Thyroid gland (tissue), 4 donors: ENCODE measurements at regions not wholly inside any gene's neighbourhood (a gene's known extent, or its start where the extent isn't known, plus 50 kb on each side); places are given as distances from the start of the nearest gene placed in this dataset.

ENCODE experiments used
- POLR2A ChIP-seq, 2 donors: fragments of 450-650 bp; IDR thresholded peaks; one replicate each; pipeline ENCODE4 v1.6.1; 2017; ENCODE audit warnings: antibody characterized with exemption in 2 of 2, mild to moderate bottlenecking in 2 of 2, moderate library complexity in 1 of 2
- TF ChIP-seq, protein P1 (sequence below), 6 experiments: fragments of 200-600 bp in 3 of 6; fragments of 450-650 bp in 3 of 6; sonication (generic) in 3 of 6; IDR thresholded peaks; one replicate each; pipeline ENCODE4 v1.5.1; 2016 to 2019; ENCODE audit warnings: antibody characterized with exemption in 6 of 6, mild to moderate bottlenecking in 2 of 6, inconsistent platforms in 1 of 6, moderate library complexity in 1 of 6

DNA sequence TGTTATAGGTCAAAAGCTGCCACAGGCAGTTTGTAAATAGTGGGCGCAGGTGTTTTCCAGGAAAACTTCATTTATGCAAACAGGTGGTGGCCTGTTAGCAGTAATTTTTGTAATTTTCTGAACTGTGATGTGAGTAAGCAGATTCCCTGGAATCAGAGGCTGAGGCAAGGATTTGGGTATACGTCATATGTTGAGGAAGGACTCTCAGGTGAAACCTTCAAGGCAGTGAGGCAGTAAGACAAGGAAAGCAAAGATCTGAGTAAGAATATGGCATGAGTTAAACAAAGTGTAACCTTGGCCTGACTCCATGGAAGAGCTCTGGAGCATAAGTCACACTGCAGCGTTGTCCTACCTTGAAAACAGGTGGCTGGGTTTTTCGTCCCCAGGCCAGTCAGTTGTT is 291.1 kb upstream of the BTBD3 start:
- TF ChIP-seq POLR2A (IDR thresholded peaks at IDR 0.05) = no peak
- TF ChIP-seq, protein P1, sequence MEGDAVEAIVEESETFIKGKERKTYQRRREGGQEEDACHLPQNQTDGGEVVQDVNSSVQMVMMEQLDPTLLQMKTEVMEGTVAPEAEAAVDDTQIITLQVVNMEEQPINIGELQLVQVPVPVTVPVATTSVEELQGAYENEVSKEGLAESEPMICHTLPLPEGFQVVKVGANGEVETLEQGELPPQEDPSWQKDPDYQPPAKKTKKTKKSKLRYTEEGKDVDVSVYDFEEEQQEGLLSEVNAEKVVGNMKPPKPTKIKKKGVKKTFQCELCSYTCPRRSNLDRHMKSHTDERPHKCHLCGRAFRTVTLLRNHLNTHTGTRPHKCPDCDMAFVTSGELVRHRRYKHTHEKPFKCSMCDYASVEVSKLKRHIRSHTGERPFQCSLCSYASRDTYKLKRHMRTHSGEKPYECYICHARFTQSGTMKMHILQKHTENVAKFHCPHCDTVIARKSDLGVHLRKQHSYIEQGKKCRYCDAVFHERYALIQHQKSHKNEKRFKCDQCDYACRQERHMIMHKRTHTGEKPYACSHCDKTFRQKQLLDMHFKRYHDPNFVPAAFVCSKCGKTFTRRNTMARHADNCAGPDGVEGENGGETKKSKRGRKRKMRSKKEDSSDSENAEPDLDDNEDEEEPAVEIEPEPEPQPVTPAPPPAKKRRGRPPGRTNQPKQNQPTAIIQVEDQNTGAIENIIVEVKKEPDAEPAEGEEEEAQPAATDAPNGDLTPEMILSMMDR (IDR thresholded peaks at IDR 0.05) = no peak
